SK-N-MC (cell line): ENCODE measurements at regions not wholly inside any gene's neighbourhood (a gene's known extent, or its start where the extent isn't known, plus 50 kb on each side); places are given as distances from the start of the nearest gene placed in this dataset.

Source experiments
- FOXP2 ChIP-seq: optimal IDR thresholded peaks from 2 replicates; pipeline ENCODE3; 2011; ENCODE audit warnings: mild to moderate bottlenecking, moderate library complexity; ENCODE audit not compliant: insufficient read depth; ENCODE audit errors: extremely low read length, control extremely low read depth
- POLR2AphosphoS5 ChIP-seq: IDR thresholded peaks from 2 replicates; pipeline ENCODE4 v1.6.1; 2012; ENCODE audit warnings: mild to moderate bottlenecking, low read depth, low read length, borderline replicate concordance

DNA sequence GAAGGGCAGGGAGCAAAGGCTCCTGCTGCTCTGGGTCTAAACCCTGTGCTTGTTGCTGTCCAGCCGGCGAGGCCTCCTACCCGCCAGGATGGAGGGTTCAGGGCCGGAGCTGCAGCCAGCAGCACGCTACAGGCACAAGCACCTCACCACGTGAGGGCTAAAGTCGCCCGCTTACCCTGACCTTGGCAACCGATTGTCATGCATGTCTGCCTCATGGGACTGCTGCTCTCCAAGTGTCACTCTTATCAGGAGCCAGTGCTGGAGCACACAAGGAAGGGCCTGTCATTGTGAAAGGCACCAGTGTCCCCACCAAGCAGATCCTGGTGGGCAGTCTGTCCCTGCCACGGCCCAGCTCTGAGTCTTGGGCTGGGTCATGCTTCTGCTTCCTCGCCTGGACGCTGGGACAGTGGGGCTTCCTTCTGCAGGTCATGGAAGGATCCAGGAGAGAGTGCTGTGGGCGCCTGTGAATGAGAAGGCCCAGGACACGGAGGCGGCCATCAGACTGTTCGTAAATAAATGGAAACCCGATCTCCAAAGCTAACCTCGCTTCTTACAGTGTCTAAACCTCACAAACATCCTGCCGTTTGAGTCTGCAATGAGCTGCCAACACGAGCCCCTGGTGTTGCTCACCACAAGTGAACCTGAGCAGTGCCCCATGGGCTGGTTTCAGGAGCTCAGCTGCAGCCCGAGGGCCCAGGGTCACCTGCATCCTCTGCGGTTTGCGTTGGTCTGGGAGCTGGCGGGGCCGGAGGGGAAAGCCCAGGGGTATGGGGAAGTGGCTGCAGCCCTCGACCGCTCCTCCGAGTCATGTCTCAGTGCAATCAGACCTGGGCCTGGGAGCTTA, 58.2 kb upstream of the RXRA start:
- TF ChIP-seq POLR2AphosphoS5 (no peak), FOXP2 (no peak)
